K562 (cell line): ENCODE measurements at regions not wholly inside any gene's neighbourhood (a gene's known extent, or its start where the extent isn't known, plus 50 kb on each side); places are given as distances from the start of the nearest gene placed in this dataset.

Experiments
- CTCF ChIP-seq, 3 experiments: IDR thresholded peaks in 2 of 3; conservative IDR thresholded peaks in 1 of 3; 2 replicates each; pipeline ENCODE4 v1.5.1; 2011 to 2012; ENCODE audit warnings: low read length in 3 of 3, mild to moderate bottlenecking in 3 of 3, control low read depth in 2 of 3, improper control_type of control experiment in 1 of 3, inconsistent platforms in 1 of 3, low read depth in 1 of 3, mixed read lengths in 1 of 3, moderate library complexity in 1 of 3; ENCODE audit not compliant: insufficient read depth in 2 of 3
- ELF4 ChIP-seq: fragments of 450-650 bp; formaldehyde crosslinking; IDR thresholded peaks from 2 replicates; pipeline ENCODE4 v1.4.0; 2022; ENCODE audit warnings: missing genetic modification characterization
- EP300 ChIP-seq: IDR thresholded peaks from 2 replicates; pipeline ENCODE4 v1.6.1; 2012; ENCODE audit warnings: low read length, improper control_type of control experiment
- ESRRA ChIP-seq: fragments of 450-650 bp; IDR thresholded peaks from 2 replicates; pipeline ENCODE4 v1.6.1; 2014; ENCODE audit warnings: low read depth, mild to moderate bottlenecking, moderate library complexity, borderline replicate concordance
- MECOM ChIP-seq: fragments of 250-450 bp; sonication (Bioruptor Pico); IDR thresholded peaks from 2 replicates; pipeline ENCODE4 v1.8.0; 2022; ENCODE audit warnings: inconsistent platforms
- MEIS2 ChIP-seq: fragments of 450-650 bp; IDR thresholded peaks from 2 replicates; pipeline ENCODE4 v1.6.1; 2014; ENCODE audit warnings: mild to moderate bottlenecking; ENCODE audit not compliant: partially characterized antibody
- MYC ChIP-seq, 2 experiments: fragments of 250-450 bp in 1 of 2; sonication (Bioruptor Pico) in 1 of 2; IDR thresholded peaks; 2 replicates each; pipeline versions ENCODE4 v1.5.1 to v1.6.1; 2012 to 2021; ENCODE audit warnings: low read depth in 2 of 2, borderline replicate concordance in 1 of 2, improper control_type of control experiment in 1 of 2, low read length in 1 of 2, mild to moderate bottlenecking in 1 of 2, moderate library complexity in 1 of 2
- MYNN ChIP-seq, 2 experiments: sonication (generic); formaldehyde crosslinking in 1 of 2; IDR thresholded peaks; 2 replicates each; pipeline versions ENCODE4 v1.5.0 to v1.6.1; 2016 to 2020; ENCODE audit warnings: antibody characterized with exemption in 1 of 2, missing genetic modification reagents in 1 of 2
- RREB1 ChIP-seq: fragments of 250-450 bp; sonication (Bioruptor Pico); IDR thresholded peaks from 2 replicates; pipeline ENCODE4 v1.4.0; 2020
- SMC3 ChIP-seq: conservative IDR thresholded peaks from 2 replicates; pipeline ENCODE4 v1.6.1; 2011; ENCODE audit warnings: low read depth, low read length, improper control_type of control experiment; ENCODE audit not compliant: insufficient read depth
- ZBTB9 ChIP-seq: fragments of 450-650 bp; formaldehyde crosslinking; IDR thresholded peaks from 2 replicates; pipeline ENCODE4 v1.4.0; 2020; ENCODE audit warnings: mild to moderate bottlenecking, moderate library complexity
- TF ChIP-seq, protein P1 (sequence below): sonication (generic); formaldehyde crosslinking; IDR thresholded peaks from 2 replicates; pipeline ENCODE4 v1.5.0; 2020; ENCODE audit warnings: missing genetic modification reagents

DNA sequence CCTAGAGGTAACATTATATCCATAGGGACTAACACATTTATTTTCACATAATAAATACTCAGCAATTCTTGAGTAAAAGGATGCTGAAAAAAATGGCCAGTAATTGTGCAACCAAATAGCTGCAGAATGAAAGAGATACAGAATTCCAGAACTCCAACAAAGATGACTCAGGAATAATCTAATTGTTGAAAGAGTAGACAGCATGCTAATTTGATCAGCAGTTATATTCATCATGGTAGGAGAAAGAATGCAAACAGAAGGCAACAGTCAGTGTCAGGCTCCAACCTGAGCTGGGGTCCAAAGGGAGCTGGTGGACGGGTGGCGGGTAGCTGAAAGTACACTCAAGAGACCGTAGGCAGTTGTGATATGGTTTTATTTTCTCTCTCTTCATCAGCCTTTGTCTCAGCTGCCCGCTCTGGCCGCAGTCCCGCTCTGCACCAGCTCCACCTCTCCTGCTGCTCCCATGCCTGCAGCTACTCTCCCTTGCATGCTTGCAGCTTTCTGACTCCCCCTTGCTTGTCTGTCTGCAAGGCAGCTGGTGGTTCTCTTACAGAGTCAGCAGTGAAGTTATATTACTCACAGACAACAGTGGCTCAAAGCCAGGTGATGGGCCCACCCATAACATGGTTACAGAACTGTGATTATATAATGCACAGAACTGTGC, 1150.1 kb downstream of the STIM2 start:
- TF ChIP-seq SMC3 (no peak), MYC (IDR thresholded peaks at IDR 0.05; ENCODE audit: low read depth, low read length) (no peak), MYC (CRISPR knock-in tag; IDR thresholded peaks at IDR 0.05; ENCODE audit: borderline replicate concordance, low read depth) (no peak), CTCF (IDR thresholded peaks at IDR 0.05 in 2 of 3, conservative IDR thresholded peaks at IDR 0.05 in 1 of 3; ENCODE audit: insufficient read depth in 2 of 3, low read depth in 1 of 3, low read length in 3 of 3) (no peak), ESRRA (no peak), MEIS2 (no peak), ZBTB9 (CRISPR knock-in tag) (no peak), RREB1 (CRISPR knock-in tag) (no peak), ELF4 (CRISPR knock-in tag) (no peak), MECOM (CRISPR knock-in tag) (no peak), MYNN (IDR thresholded peaks at IDR 0.05) (no peak), MYNN (CRISPR knock-in tag; IDR thresholded peaks at IDR 0.05) (no peak), EP300 (no peak)
- TF ChIP-seq, protein P1, sequence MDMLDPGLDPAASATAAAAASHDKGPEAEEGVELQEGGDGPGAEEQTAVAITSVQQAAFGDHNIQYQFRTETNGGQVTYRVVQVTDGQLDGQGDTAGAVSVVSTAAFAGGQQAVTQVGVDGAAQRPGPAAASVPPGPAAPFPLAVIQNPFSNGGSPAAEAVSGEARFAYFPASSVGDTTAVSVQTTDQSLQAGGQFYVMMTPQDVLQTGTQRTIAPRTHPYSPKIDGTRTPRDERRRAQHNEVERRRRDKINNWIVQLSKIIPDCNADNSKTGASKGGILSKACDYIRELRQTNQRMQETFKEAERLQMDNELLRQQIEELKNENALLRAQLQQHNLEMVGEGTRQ (CRISPR knock-in tag) = no peak
